Fibroblast of skin of abdomen (primary cell): ENCODE measurements at regions not wholly inside any gene's neighbourhood (a gene's known extent, or its start where the extent isn't known, plus 50 kb on each side); places are given as distances from the start of the nearest gene placed in this dataset.

Experiments used
- DNase-seq: peaks from one replicate; pipeline ENCODE4 v3.0.0-alpha.2; 2013

GRCh38 chr6:55636406-55637102 lies 57.6 kb upstream of the HMGCLL1 start:
- DNase-seq = peak; percentile 53

- DNase-seq = no peak
These were observed 54.5 kb upstream of the HMGCLL1 start for GRCh38 chr6:55633471-55633870.

- no peak for DNase-seq
These were observed 54.0 kb upstream of the HMGCLL1 start for GRCh38 chr6:55632953-55633352.
